Astrocyte of the spinal cord (primary cell): ENCODE measurements at regions not wholly inside any gene's neighbourhood (a gene's known extent, or its start where the extent isn't known, plus 50 kb on each side); places are given as distances from the start of the nearest gene placed in this dataset.

Experiments
- DNase-seq: peaks from one replicate; pipeline ENCODE4 v3.0.0; 2011; ENCODE audit warnings: low read depth, low spot score
- H3K4me3 ChIP-seq: 2 replicates; pipeline ENCODE4 v1.5.1; 2011; ENCODE audit warnings: low read depth, mild to moderate bottlenecking, low read length, moderate library complexity
- in situ Hi-C: cut with HindIII; loops from 2 replicates; pipeline ENCODE4 v1.10.0; 2017; ENCODE audit warnings: low sequenced_read_pairs
- TF ChIP-seq, protein P1 (sequence below): IDR thresholded peaks from 2 replicates; pipeline ENCODE4 v1.5.1; 2012; ENCODE audit warnings: low read depth, mild to moderate bottlenecking, low read length, inconsistent platforms

DNA sequence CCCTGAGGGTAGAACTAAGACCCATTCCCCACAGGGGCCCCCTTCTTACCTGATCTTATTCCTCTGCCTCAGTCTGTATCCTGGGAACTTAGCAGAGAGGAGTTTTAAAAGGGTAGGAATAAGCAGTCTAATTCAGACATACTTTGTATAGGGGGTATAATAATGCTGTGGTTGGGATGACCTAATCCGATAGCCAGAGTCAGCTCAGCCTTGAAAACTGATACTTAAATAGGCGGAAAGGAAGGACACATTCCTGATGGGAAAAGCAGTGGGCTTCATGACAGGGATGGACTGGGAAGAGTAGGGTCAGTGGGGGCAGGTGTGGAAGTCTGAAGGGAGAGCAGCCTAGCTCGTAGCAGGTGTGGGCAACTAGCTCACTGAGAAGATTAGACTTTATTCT lies 52.2 kb upstream of the TESK1 start:
- DNase-seq, result peak; percentile 41
- in situ Hi-C loops, result loop anchor here (10.0 kb wide), 1 partner anchor 68 kb away; no protein-coding TSS in a partner anchor
- TF ChIP-seq, protein P1, sequence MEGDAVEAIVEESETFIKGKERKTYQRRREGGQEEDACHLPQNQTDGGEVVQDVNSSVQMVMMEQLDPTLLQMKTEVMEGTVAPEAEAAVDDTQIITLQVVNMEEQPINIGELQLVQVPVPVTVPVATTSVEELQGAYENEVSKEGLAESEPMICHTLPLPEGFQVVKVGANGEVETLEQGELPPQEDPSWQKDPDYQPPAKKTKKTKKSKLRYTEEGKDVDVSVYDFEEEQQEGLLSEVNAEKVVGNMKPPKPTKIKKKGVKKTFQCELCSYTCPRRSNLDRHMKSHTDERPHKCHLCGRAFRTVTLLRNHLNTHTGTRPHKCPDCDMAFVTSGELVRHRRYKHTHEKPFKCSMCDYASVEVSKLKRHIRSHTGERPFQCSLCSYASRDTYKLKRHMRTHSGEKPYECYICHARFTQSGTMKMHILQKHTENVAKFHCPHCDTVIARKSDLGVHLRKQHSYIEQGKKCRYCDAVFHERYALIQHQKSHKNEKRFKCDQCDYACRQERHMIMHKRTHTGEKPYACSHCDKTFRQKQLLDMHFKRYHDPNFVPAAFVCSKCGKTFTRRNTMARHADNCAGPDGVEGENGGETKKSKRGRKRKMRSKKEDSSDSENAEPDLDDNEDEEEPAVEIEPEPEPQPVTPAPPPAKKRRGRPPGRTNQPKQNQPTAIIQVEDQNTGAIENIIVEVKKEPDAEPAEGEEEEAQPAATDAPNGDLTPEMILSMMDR, result no peak
- H3K4me3 ChIP-seq, result no peak overlapping the region

DNA sequence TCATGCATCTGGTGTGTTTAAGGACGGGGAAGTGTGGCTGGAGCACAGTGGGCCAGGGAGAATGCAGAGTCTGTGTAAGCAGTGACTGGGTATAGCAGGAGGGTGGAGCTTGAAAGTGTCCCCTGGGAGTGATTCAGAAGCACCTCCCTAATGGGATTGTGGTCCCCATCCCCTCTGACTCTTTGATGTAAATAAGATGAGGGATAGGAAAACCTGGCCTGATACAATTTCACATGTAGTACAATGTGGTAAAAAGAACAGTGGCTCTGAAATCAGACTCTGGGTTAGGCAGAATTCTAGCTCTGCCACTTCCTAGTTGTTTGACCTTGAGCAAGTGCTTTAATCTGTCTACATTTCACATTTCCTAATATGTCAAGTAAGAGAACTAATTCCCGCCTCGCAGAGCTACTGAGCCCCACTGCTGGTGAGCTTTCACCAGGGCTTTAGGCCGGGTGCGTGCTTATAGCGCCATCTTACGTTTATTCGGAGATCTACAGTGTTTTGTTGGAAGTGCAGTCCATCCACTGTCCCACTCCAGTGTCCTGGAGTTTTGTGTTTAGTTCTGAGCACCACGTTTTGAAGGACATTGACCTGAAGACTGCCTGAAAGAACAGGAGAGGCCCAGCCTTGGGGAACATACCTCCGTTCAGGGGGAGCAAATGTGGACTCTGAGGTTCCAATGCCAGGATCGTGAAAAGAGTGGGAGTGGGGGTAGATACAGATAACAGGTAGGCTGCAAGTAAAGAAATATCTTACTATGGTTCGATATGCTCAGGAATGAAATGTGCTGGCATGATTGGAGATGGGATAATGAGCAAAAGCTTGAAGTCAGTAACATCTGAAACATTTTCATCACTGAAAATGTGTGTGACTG lies 51.2 kb upstream of the TESK1 start:
- TF ChIP-seq, protein P1, result peak; percentile 75
- peak; percentile 79 for DNase-seq
- in situ Hi-C loops, result loop anchor here (10.0 kb wide), 1 partner anchor 69 kb away; no protein-coding TSS in a partner anchor
- H3K4me3 ChIP-seq, result no peak overlapping the region

DNA sequence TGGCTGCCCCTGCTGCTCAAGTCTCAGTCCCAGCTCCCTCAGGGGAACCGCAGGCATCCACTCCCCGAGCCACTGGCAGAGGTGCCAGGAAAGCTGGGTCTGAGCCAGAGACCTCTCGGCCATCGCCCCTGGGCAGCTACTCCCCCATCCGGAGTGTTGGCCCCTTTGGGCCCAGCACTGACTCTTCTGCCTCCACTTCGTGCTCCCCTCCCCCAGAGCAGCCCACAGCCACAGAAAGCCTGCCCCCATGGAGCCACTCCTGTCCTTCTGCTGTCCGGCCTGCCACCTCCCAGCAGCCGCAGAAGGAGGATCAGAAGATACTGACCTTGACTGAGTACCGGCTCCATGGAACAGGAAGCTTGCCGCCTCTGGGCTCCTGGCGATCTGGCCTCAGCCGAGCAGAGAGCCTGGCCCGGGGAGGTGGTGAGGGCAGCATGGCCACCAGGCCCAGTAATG lies 49.8 kb upstream of the TESK1 start:
- TF ChIP-seq, protein P1, result no peak
- in situ Hi-C loops, result loop anchor here (10.0 kb wide), 1 partner anchor 70 kb away; no protein-coding TSS in a partner anchor
- no peak for DNase-seq
- H3K4me3 ChIP-seq, result no peak overlapping the region
